Karpas-422 (cell line): ENCODE measurements at regions not wholly inside any gene's neighbourhood (a gene's known extent, or its start where the extent isn't known, plus 50 kb on each side); places are given as distances from the start of the nearest gene placed in this dataset.

Source experiments
- DNase-seq: peaks from one replicate; pipeline ENCODE4 v3.0.0-alpha.2; 2015
- H2AFZ ChIP-seq: fragments of 200-600 bp; sonication (generic); 2 replicates; pipeline ENCODE4 v1.6.1; 2014; ENCODE audit warnings: antibody characterized with exemption, low read length, mixed read lengths
- H3K27ac ChIP-seq: fragments of 200-600 bp; sonication (generic); 2 replicates; pipeline ENCODE4 v1.5.1; 2014; ENCODE audit warnings: mild to moderate bottlenecking, low read length, moderate library complexity
- H3K27me3 ChIP-seq: fragments of 200-600 bp; sonication (generic); 2 replicates; pipeline ENCODE4 v1.6.1; 2014; ENCODE audit warnings: low read length, mixed read lengths
- H3K36me3 ChIP-seq: fragments of 200-600 bp; sonication (generic); 2 replicates; pipeline ENCODE4 v1.6.1; 2014; ENCODE audit warnings: low read length, mixed read lengths; ENCODE audit not compliant: insufficient read depth
- H3K4me1 ChIP-seq: fragments of 200-600 bp; sonication (generic); 2 replicates; pipeline ENCODE4 v1.6.1; 2014; ENCODE audit warnings: mild to moderate bottlenecking, low read length, mixed read lengths
- H3K4me2 ChIP-seq: fragments of 200-600 bp; sonication (generic); 2 replicates; pipeline ENCODE4 v1.6.1; 2014; ENCODE audit warnings: low read length, low read depth, mild to moderate bottlenecking; ENCODE audit not compliant: poor library complexity, severe bottlenecking
- H3K4me3 ChIP-seq: fragments of 200-600 bp; sonication (generic); 2 replicates; pipeline ENCODE4 v1.5.1; 2014; ENCODE audit warnings: mild to moderate bottlenecking, antibody characterized with exemption, low read length, mixed read lengths
- H3K79me2 ChIP-seq: fragments of 200-600 bp; sonication (generic); 2 replicates; pipeline ENCODE4 v1.6.1; 2014; ENCODE audit warnings: mild to moderate bottlenecking, low read length, mixed read lengths
- H3K9ac ChIP-seq: fragments of 200-600 bp; sonication (generic); 2 replicates; pipeline ENCODE4 v1.6.0; 2014; ENCODE audit warnings: low read length
- H3K9me2 ChIP-seq: fragments of 200-600 bp; sonication (generic), shearing (Covaris generic); replicated peaks from 2 replicates; pipeline ENCODE4 v1.6.0; 2014; ENCODE audit warnings: mild to moderate bottlenecking, low read length, moderate library complexity; ENCODE audit not compliant: insufficient read depth
- H3K9me3 ChIP-seq: fragments of 300-700, 200-600 bp; sonication (generic); 2 replicates; pipeline ENCODE4 v1.6.1; 2014; ENCODE audit warnings: low read length, mixed read lengths
- H4K20me1 ChIP-seq: fragments of 200-600 bp; sonication (generic); 2 replicates; pipeline ENCODE4 v1.6.1; 2014; ENCODE audit warnings: mild to moderate bottlenecking, antibody characterized with exemption, low read length, low read depth; ENCODE audit not compliant: insufficient read depth

- Histone ChIP-seq H3K4me3 (no peak overlapping the region), H3K4me2 (no peak overlapping the region), H3K9ac (no peak overlapping the region), H3K79me2 (no peaks in the 10 kb centered on the region), H2AFZ (no peak overlapping the region), H4K20me1 (no peaks in the 10 kb centered on the region), H3K4me1 (peaks cover 3% of the 10 kb centered on the region; the same call in 1 of the 2 replicates), H3K9me2 (no peaks in the 10 kb centered on the region), H3K9me3 (no peaks in the 10 kb centered on the region), H3K27ac (no peak overlapping the region), H3K27me3 (no peaks in the 10 kb centered on the region), H3K36me3 (no peaks in the 10 kb centered on the region)
- DNase-seq, result no peak
Measured at GRCh38 chr1:117678246-117678977, 72.6 kb downstream of the TENT5C start.

- Histone ChIP-seq H3K4me3 (no peak overlapping the region), H3K9me2 (no peaks in the 10 kb centered on the region), H3K4me1 (peaks cover 3% of the 10 kb centered on the region; the same call in 1 of the 2 replicates), H3K9ac (no peak overlapping the region), H3K79me2 (no peaks in the 10 kb centered on the region), H3K27ac (no peak overlapping the region), H3K9me3 (no peaks in the 10 kb centered on the region), H4K20me1 (no peaks in the 10 kb centered on the region), H2AFZ (no peak overlapping the region), H3K4me2 (no peak overlapping the region), H3K27me3 (no peaks in the 10 kb centered on the region), H3K36me3 (no peaks in the 10 kb centered on the region)
- no peak for DNase-seq
Measured at GRCh38 chr1:117679299-117679698, 73.5 kb downstream of the TENT5C start.

GRCh38 chr1:117679868-117680267, 74.0 kb downstream of the TENT5C start:
- H2AFZ ChIP-seq, result no peak overlapping the region
- no peaks in the 10 kb centered on the region for H3K36me3 ChIP-seq
- H3K27ac ChIP-seq, result no peak overlapping the region
- H3K27me3 ChIP-seq, result no peaks in the 10 kb centered on the region
- no peak overlapping the region for H3K9ac ChIP-seq
- no peaks in the 10 kb centered on the region for H3K9me3 ChIP-seq
- no peak overlapping the region for H3K4me2 ChIP-seq
- peaks cover 3% of the 10 kb centered on the region; the same call in 1 of the 2 replicates for H3K4me1 ChIP-seq
- no peak overlapping the region for H3K4me3 ChIP-seq
- no peaks in the 10 kb centered on the region for H3K79me2 ChIP-seq
- no peaks in the 10 kb centered on the region for H4K20me1 ChIP-seq
- DNase-seq, result no peak
- H3K9me2 ChIP-seq, result no peaks in the 10 kb centered on the region

- Histone ChIP-seq H3K4me2 (no peak overlapping the region), H3K4me1 (peaks cover 3% of the 10 kb centered on the region; the same call in 1 of the 2 replicates), H4K20me1 (no peaks in the 10 kb centered on the region), H2AFZ (no peak overlapping the region), H3K27me3 (no peaks in the 10 kb centered on the region), H3K36me3 (no peaks in the 10 kb centered on the region), H3K4me3 (no peak overlapping the region), H3K9me2 (no peaks in the 10 kb centered on the region), H3K79me2 (no peaks in the 10 kb centered on the region), H3K9ac (no peak overlapping the region), H3K27ac (no peak overlapping the region), H3K9me3 (no peaks in the 10 kb centered on the region)
- no peak for DNase-seq
Measured at GRCh38 chr1:117680316-117681002, 74.6 kb downstream of the TENT5C start.

- no peak for DNase-seq
- no peaks in the 10 kb centered on the region for H3K27me3 ChIP-seq
- H3K27ac ChIP-seq, result no peak overlapping the region
Measured at GRCh38 chr1:117681093-117681900, 75.4 kb downstream of the TENT5C start.

GRCh38 chr1:117681901-117682250, 76.0 kb downstream of the TENT5C start:
- H3K9me3 ChIP-seq, result no peaks in the 10 kb centered on the region
- H2AFZ ChIP-seq, result no peak overlapping the region
- no peak overlapping the region for H3K9ac ChIP-seq

More at GRCh38 chr1:117681093-117681900, 75.4 kb downstream of the TENT5C start:
- peaks cover 3% of the 10 kb centered on the region; the same call in 1 of the 2 replicates for H3K4me1 ChIP-seq
- no peak overlapping the region for H2AFZ ChIP-seq
- H3K9ac ChIP-seq, result no peak overlapping the region
- H3K79me2 ChIP-seq, result no peaks in the 10 kb centered on the region
- no peak overlapping the region for H3K4me3 ChIP-seq
- H4K20me1 ChIP-seq, result no peaks in the 10 kb centered on the region
- no peak overlapping the region for H3K4me2 ChIP-seq
- H3K36me3 ChIP-seq, result no peaks in the 10 kb centered on the region
- H3K9me2 ChIP-seq, result no peaks in the 10 kb centered on the region
- H3K9me3 ChIP-seq, result no peaks in the 10 kb centered on the region

GRCh38 chr1:117682372-117682771, 76.5 kb downstream of the TENT5C start:
- Histone ChIP-seq H2AFZ (no peak overlapping the region), H3K27me3 (no peaks in the 10 kb centered on the region), H3K36me3 (no peaks in the 10 kb centered on the region), H3K4me3 (no peak overlapping the region), H3K4me2 (no peak overlapping the region), H3K4me1 (peaks cover 3% of the 10 kb centered on the region; the same call in 1 of the 2 replicates), H3K9me3 (no peaks in the 10 kb centered on the region), H3K9ac (no peak overlapping the region), H3K9me2 (no peaks in the 10 kb centered on the region), H3K27ac (no peak overlapping the region), H3K79me2 (no peaks in the 10 kb centered on the region), H4K20me1 (no peaks in the 10 kb centered on the region)
- DNase-seq, result no peak

More at GRCh38 chr1:117681901-117682250, 76.0 kb downstream of the TENT5C start:
- no peak overlapping the region for H3K4me3 ChIP-seq
- H3K79me2 ChIP-seq, result no peaks in the 10 kb centered on the region
- no peak overlapping the region for H3K27ac ChIP-seq
- no peak for DNase-seq
- H3K27me3 ChIP-seq, result no peaks in the 10 kb centered on the region
- no peaks in the 10 kb centered on the region for H3K36me3 ChIP-seq
- H3K4me1 ChIP-seq, result peaks cover 3% of the 10 kb centered on the region; the same call in 1 of the 2 replicates
- no peak overlapping the region for H3K4me2 ChIP-seq
- no peaks in the 10 kb centered on the region for H4K20me1 ChIP-seq
- no peaks in the 10 kb centered on the region for H3K9me2 ChIP-seq
